ENCODE measurements at regions not wholly inside any gene's neighbourhood (a gene's known extent, or its start where the extent isn't known, plus 50 kb on each side); places are given as distances from the start of the nearest gene placed in this dataset.
"Not testable (repeated sequence)": the region's sequence is repeated elsewhere in the genome, so short reads cannot be mapped to it uniquely, and the experiment has no call there.

- intact Hi-C loops (cut with DNase I): no loop called here
- DNase-seq: no peak
These were observed 50.9 kb upstream of the MITF start for GRCh38 chr3:69688400-69688799.

GRCh38 chr3:69687641-69688040 lies 51.6 kb upstream of the MITF start:
- ATAC-seq (ENCODE audit: poor library complexity) (no peak), DNase-seq (no peak)
- intact Hi-C loops (cut with DNase I): no loop called here

More at GRCh38 chr3:69688400-69688799, 50.9 kb upstream of the MITF start:
- ATAC-seq (ENCODE audit: poor library complexity): no peak

DNA sequence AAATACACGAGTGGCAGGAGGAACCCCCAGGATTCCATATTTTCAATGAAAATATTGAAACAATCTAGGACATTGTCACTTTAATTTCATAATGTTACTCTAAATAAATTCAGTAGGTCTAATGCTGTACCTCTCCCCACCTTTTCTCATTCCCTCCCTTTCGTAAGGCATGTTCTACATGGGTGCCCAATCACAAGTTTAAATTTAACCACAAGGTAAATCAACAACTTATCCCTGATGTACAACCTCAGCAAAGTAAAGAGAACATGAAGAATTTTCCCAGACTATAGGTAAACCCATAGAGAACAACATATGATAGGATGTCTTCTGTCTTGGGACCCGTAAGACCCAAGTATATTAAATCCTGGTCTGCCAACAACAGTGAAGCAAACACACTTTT lies 53.2 kb upstream of the MITF start:
- DNase-seq (no peak), ATAC-seq (ENCODE audit: poor library complexity) (no peak)
- intact Hi-C loops (cut with DNase I): no loop called here

- no peak for ATAC-seq (ENCODE audit: poor library complexity)
- DNase-seq: no peak
- intact Hi-C loops (cut with DNase I): no loop called here
These were observed 54.8 kb upstream of the MITF start for GRCh38 chr3:69684309-69684961.

GRCh38 chr3:69683082-69683806 lies 56.0 kb upstream of the MITF start:
- no peak for ATAC-seq (ENCODE audit: poor library complexity)

GRCh38 chr3:69677456-69677855 lies 61.8 kb upstream of the MITF start:
- ATAC-seq (ENCODE audit: poor library complexity); DNase-seq: not testable (repeated sequence)
- intact Hi-C loops (cut with DNase I): loop anchor here (10.0 kb wide), 1 partner anchor 243 kb away; no protein-coding TSS in a partner anchor

More at GRCh38 chr3:69683082-69683806, 56.0 kb upstream of the MITF start:
- DNase-seq: no peak
- intact Hi-C loops (cut with DNase I): no loop called here

- DNase-seq: no peak
- intact Hi-C loops (cut with DNase I): loop anchor here (10.0 kb wide), 1 partner anchor 241 kb away; no protein-coding TSS in a partner anchor
- no peak for ATAC-seq (ENCODE audit: poor library complexity)
These were observed 63.3 kb upstream of the MITF start for GRCh38 chr3:69675786-69676530.

GRCh38 chr3:69674752-69675151 lies 64.5 kb upstream of the MITF start:
- intact Hi-C loops (cut with DNase I): loop anchor here (5.0 to 10.0 kb wide), 3 partner anchors 240 to 512 kb away; no protein-coding TSS in a partner anchor
- DNase-seq (no peak), ATAC-seq (ENCODE audit: poor library complexity) (no peak)

DNA sequence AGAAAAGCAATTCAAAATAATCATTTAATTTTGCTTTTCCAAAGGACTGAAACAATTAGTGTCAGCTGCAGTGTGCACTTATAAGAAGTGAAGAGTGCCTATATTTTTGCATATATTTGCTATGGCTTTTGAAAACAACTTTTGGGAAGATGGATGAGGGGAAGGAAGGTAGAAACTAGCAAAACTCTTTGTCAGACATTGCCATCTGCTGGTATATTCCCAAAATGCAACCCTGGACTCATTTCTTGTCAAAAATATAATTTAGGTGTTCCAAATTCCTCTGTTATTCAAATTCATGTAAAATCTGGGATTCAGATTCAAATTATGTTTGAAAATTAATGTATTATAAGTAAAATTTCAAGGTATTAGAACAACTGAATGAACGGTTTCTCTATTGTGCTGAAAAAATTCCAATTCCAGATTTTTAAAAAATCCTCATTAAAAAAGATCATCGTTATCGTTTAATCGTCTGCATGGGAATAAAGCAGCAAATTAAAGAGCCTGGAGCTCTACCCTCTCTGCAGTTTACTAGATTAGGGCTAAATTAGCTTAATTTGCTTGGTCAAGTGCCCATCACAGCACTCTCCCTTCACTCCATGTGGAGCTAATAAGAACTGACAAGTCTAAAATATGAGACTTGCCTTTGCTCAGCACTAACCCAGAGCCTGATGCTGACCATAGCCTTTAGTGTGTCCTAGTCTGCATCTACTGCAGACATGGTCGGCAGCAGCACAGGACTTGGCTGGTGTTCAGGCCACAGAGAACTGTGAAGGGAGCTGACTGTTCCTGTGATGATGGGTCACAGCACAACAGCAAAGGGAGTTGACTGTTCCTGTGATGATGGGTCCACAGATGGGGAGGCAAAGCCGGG lies 67.9 kb upstream of the MITF start:
- intact Hi-C loops (cut with DNase I): loop anchor here (5.0 to 10.0 kb wide), 3 partner anchors 237 to 509 kb away; no protein-coding TSS in a partner anchor
- ATAC-seq (ENCODE audit: poor library complexity): peak; percentile 79
- no peak for DNase-seq

DNA sequence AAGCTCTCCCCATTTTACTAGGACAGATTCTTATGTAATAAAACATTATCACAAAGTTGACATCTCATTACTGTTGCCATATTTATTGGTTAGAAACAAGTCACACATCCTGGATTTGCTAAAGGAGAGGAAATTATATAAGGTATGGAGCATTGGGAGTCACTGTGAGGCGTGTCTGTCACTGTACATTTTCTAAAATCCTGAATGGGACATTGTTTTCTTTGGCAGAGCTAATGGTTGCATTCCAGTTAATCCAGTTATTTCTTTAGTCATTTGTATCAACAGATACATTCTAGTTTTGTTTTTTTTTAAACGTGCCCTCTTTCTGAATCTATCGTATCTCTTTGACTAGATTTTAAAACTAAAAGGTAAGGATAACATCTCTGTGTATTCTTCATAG lies 70.2 kb upstream of the MITF start:
- intact Hi-C loops (cut with DNase I): no loop called here
- DNase-seq (no peak), ATAC-seq (ENCODE audit: poor library complexity) (no peak)

GRCh38 chr3:69665026-69665737 lies 74.1 kb upstream of the MITF start:
- peak; percentile 41 for DNase-seq
- intact Hi-C loops (cut with DNase I): no loop called here

GRCh38 chr3:69660631-69661030 lies 78.6 kb upstream of the MITF start:
- ATAC-seq (ENCODE audit: poor library complexity) (no peak), DNase-seq (no peak)
- intact Hi-C loops (cut with DNase I): no loop called here

More at GRCh38 chr3:69665026-69665737, 74.1 kb upstream of the MITF start:
- ATAC-seq (ENCODE audit: poor library complexity): peak; percentile 93

- no peak for DNase-seq
- ATAC-seq (ENCODE audit: poor library complexity): no peak
- intact Hi-C loops (cut with DNase I): loop anchor here (10.0 kb wide), 1 partner anchor 105 kb away; no protein-coding TSS in a partner anchor
These were observed 79.9 kb upstream of the MITF start for GRCh38 chr3:69659180-69659910.

DNA sequence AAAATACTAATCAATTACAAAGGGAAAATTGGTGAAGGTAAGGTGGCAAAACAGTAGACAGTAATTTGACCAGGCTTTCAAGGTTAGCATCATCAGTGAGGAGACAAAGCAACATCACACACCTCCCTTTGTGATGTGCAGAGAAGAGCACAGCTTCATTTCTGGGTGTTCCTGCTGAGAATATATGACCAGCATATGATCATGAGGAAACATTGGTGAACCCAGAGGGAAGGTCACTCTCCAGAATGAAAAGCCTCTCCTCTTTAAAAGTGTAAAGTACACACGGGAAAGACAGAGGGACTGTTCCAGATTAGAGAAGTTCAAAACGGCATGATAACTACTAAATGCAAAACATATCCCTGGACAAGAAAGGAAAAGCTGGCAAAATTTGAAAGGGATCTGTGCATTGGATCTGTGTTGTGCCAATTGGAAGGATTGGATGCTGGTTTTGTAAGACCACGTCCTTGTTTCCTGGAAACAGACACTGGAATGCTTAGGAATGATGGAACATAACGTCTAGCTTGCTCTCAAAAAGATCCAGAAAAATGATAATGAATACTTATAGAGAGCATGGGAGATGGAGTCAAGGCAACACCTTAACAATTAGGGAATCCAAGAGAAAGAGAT lies 80.6 kb upstream of the MITF start:
- ATAC-seq (ENCODE audit: poor library complexity) (no peak), DNase-seq (no peak)
- intact Hi-C loops (cut with DNase I): loop anchor here (10.0 kb wide), 1 partner anchor 104 kb away; no protein-coding TSS in a partner anchor

DNA sequence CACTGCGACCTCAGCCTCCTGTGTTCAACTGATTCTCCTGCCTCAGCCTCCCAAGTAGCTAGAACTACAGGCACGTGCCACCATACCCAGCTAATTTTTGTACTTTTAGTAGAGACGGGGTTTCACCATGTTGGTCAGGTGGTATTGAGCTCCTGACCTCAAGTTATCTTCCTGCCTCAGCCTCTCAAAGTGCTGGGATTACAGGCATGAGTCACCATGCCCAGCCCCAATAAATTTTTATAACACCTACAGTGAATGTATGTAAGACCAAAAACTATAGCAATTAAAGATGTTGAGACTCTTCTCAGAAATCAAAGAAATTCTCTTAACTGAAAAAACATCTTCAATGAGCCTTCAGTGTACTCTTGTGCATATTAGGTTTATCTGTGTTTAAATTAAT lies 82.2 kb upstream of the MITF start:
- ATAC-seq (ENCODE audit: poor library complexity); DNase-seq: not testable (repeated sequence)
- intact Hi-C loops (cut with DNase I): loop anchor here (10.0 kb wide), 1 partner anchor 102 kb away; no protein-coding TSS in a partner anchor

DNA sequence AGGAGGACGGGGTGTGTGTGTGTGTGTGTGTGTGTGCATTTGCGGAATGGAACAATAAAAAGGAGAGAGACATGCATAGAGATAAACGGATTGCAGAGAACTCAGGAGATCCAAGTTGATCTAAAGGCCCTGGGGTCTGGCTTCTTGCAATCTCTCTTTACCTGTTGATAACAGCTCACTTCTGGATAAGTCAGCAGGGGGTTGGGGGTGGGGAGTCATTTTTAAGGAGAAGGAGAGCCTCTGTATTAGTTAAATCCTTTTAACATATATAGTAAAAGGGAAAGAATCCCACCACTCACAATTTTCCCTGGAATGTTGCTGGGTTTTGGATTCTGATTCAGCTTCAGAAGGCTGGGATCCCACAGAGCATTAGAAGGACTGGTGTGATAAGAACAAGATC lies 87.5 kb upstream of the MITF start:
- no peak for DNase-seq
- ATAC-seq (ENCODE audit: poor library complexity): no peak
- intact Hi-C loops (cut with DNase I): loop anchor here (10.0 kb wide), 1 partner anchor 97 kb away; no protein-coding TSS in a partner anchor

All from Right ventricle myocardium superior (tissue), 1 donor.